Thyroid gland (tissue), 4 donors: ENCODE measurements at regions not wholly inside any gene's neighbourhood (a gene's known extent, or its start where the extent isn't known, plus 50 kb on each side); places are given as distances from the start of the nearest gene placed in this dataset.
"Not testable (repeated sequence)": the region's sequence is repeated elsewhere in the genome, so short reads cannot be mapped to it uniquely, and the experiment has no call there.

Experiments used
- DNase-seq, 2 donors: peaks; one replicate each; pipeline ENCODE4 v3.0.0-alpha.2; 2019
- H3K27ac ChIP-seq, 3 donors: fragments of 200-600 bp; sonication (generic); 1 replicate in 2 of 3; 2 replicates in 1 of 3; pipeline ENCODE4 v1.5.1; 2016 to 2019; ENCODE audit warnings: mild to moderate bottlenecking in 1 of 3, moderate library complexity in 1 of 3
- H3K27me3 ChIP-seq: fragments of 200-600 bp; sonication (generic); one replicate; pipeline ENCODE4 v1.5.1; 2019
- H3K36me3 ChIP-seq, 2 donors: fragments of 200-600 bp; sonication (generic); one replicate each; pipeline ENCODE4 v1.5.1; 2016 to 2019
- H3K4me1 ChIP-seq, 2 donors: fragments of 200-600 bp; sonication (generic); one replicate each; pipeline ENCODE4 v1.5.1; 2017 to 2019
- H3K4me3 ChIP-seq, 3 donors: fragments of 200-600 bp; sonication (generic); replicated peaks in 1 of 3; 1 replicate in 2 of 3; 2 replicates in 1 of 3; pipeline ENCODE4 v1.5.1; 2016; ENCODE audit warnings: mild to moderate bottlenecking in 1 of 3
- H3K9me3 ChIP-seq: fragments of 200-600 bp; sonication (generic); one replicate; pipeline ENCODE4 v1.5.1; 2017
- POLR2A ChIP-seq, 2 donors: fragments of 450-650 bp; IDR thresholded peaks; one replicate each; pipeline ENCODE4 v1.6.1; 2017; ENCODE audit warnings: antibody characterized with exemption in 2 of 2, mild to moderate bottlenecking in 2 of 2, moderate library complexity in 1 of 2
- WGBS, 2 donors: methylation state at CpG; one replicate each; pipeline ENCODE4 v1.1.5; 2017; 5-methylcytosine and 5-hydroxymethylcytosine counted together
- intact Hi-C: fragments of 100-400 bp; cut with DNase I; formaldehyde crosslinking; loops from one replicate; pipeline ENCODE4 v1.15.1; 2023
- TF ChIP-seq, protein P1 (sequence below), 6 experiments: fragments of 200-600 bp in 3 of 6; fragments of 450-650 bp in 3 of 6; sonication (generic) in 3 of 6; IDR thresholded peaks; one replicate each; pipeline ENCODE4 v1.5.1; 2016 to 2019; ENCODE audit warnings: antibody characterized with exemption in 6 of 6, mild to moderate bottlenecking in 2 of 6, inconsistent platforms in 1 of 6, moderate library complexity in 1 of 6

DNA sequence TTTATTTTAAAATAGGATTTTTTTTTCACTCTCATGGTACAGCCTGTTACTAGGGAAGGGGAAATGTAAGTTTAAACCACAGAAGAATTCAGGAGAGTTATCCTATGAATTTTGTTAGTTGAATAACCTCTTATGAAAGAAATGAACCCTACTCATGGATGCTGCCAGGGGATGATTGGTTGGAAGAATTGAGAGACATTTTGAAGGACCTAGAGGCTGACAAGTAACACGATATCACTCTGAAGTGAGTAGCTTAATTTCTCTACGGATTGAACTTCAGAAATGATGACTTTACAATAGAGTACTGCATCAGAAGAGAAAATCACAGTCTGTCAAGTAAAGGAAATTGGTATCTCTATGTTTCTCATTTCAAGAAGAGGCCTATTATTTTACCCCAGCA lies 1346.2 kb downstream of the SUCLG1 start:
- Histone ChIP-seq H3K4me3 (no peak overlapping the region), H3K9me3 (no peaks in the 10 kb centered on the region), H3K27me3 (no peaks in the 10 kb centered on the region), H3K27ac (no peak overlapping the region), H3K36me3 (no peaks in the 10 kb centered on the region), H3K4me1 (no peaks in the 10 kb centered on the region)
- no peak for TF ChIP-seq POLR2A (IDR thresholded peaks at IDR 0.05)
- TF ChIP-seq, protein P1, sequence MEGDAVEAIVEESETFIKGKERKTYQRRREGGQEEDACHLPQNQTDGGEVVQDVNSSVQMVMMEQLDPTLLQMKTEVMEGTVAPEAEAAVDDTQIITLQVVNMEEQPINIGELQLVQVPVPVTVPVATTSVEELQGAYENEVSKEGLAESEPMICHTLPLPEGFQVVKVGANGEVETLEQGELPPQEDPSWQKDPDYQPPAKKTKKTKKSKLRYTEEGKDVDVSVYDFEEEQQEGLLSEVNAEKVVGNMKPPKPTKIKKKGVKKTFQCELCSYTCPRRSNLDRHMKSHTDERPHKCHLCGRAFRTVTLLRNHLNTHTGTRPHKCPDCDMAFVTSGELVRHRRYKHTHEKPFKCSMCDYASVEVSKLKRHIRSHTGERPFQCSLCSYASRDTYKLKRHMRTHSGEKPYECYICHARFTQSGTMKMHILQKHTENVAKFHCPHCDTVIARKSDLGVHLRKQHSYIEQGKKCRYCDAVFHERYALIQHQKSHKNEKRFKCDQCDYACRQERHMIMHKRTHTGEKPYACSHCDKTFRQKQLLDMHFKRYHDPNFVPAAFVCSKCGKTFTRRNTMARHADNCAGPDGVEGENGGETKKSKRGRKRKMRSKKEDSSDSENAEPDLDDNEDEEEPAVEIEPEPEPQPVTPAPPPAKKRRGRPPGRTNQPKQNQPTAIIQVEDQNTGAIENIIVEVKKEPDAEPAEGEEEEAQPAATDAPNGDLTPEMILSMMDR (IDR thresholded peaks at IDR 0.05), result no peak
- WGBS, 2 donors, result 76 to 78% methylated on average over 2 of the region's 2 CpGs
- DNase-seq, result no peak
- intact Hi-C loops, result no loop called here

DNA sequence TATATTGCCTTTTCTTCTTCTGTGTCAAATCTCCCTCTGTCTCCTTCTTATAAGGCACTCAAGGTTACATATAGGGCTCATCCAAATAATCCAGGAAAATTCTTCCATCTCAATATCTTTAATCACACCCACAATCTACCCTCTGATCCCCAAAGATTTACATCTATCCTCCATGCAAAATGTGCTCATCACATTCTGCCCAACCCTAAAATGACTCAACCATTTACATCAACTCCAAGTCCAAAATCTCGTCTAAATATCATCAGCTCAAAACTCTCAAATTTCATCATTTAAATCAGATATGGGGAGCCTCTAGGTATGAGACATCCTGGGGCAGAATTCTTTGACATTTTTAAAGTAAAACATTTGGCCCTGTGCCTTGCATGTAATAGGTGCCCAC lies 1349.8 kb downstream of the SUCLG1 start:
- H3K36me3 ChIP-seq, result no peaks in the 10 kb centered on the region
- DNase-seq, result no peak
- no peaks in the 10 kb centered on the region for H3K4me1 ChIP-seq
- no peak overlapping the region for H3K27ac ChIP-seq
- WGBS, 2 donors, result 76 to 83% methylated on average over 1 of the region's 1 CpG
- intact Hi-C loops, result no loop called here
- H3K9me3 ChIP-seq, result no peaks in the 10 kb centered on the region
- TF ChIP-seq, protein P1 (IDR thresholded peaks at IDR 0.05), result no peak
- TF ChIP-seq POLR2A (IDR thresholded peaks at IDR 0.05), result no peak
- H3K27me3 ChIP-seq, result no peaks in the 10 kb centered on the region
- H3K4me3 ChIP-seq, result no peak overlapping the region

DNA sequence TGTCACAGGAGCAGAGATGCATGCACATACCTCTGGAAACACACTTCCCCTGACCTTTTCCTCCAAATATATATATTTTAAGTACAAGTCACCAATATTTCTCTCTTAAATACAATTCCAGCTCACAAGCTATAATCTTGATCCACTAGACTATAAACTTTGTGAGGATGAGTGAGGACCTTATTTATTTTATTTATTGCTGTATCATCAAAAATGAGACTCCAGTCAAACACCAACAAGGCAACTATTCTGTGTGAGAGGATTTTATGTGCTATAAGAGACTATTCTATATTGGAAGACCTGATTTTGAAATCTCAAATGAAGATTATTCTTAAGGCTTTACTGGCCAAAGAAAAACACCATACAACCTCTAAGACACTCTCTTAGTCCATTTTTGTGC lies 1352.2 kb downstream of the SUCLG1 start:
- TF ChIP-seq POLR2A (IDR thresholded peaks at IDR 0.05), result no peak
- TF ChIP-seq, protein P1 (IDR thresholded peaks at IDR 0.05), result no peak
- Histone ChIP-seq H3K27ac (no peak overlapping the region), H3K4me1 (no peaks in the 10 kb centered on the region), H3K4me3 (no peak overlapping the region), H3K27me3 (no peaks in the 10 kb centered on the region), H3K9me3 (no peaks in the 10 kb centered on the region), H3K36me3 (no peaks in the 10 kb centered on the region)
- intact Hi-C loops, result no loop called here
- no peak for DNase-seq

DNA sequence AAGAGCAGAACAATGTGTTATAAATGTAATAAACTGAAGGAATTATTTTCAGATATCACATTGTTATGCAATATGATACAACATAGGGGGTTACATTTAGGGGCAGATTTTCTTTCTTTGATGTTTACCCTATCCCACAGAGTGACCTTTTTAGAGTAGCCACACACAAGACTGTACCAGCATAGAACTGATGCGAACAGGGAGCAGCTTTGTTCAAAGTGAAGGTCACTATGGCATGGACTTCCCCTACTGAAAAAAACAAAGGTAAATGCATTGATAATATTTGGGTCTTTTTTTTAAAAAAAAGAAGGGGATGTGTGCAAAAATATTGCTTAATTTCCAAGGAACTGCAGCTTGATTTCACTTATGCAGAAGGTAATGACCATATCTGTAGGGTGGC lies 1354.9 kb downstream of the SUCLG1 start:
- Histone ChIP-seq H3K9me3 (no peaks in the 10 kb centered on the region), H3K4me1 (no peaks in the 10 kb centered on the region), H3K27ac (no peak overlapping the region), H3K27me3 (no peaks in the 10 kb centered on the region), H3K4me3 (no peak overlapping the region), H3K36me3 (no peaks in the 10 kb centered on the region)
- 85 to 97% methylated on average over 1 of the region's 1 CpG for WGBS, 2 donors
- intact Hi-C loops, result no loop called here
- no peak for TF ChIP-seq POLR2A (IDR thresholded peaks at IDR 0.05)
- TF ChIP-seq, protein P1 (IDR thresholded peaks at IDR 0.05), result no peak
- DNase-seq, result no peak

DNA sequence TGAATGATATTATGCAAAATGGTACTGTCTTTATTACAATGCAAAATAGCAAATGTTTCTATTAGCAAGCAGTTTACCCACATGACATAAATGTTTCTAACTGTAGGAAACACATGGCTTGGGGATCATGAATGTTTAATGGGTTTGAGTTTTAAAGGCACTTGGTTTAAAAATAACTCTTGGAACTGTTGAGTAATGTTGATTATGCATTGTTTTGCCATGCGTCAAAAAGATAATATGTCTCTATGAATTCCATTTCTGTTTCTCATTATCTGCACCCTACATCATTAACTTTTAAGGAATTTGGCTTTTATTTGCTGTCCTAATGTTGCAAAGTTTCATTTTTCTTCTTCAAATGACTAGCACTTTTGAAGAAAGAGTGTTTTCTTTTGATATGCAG lies 1355.5 kb downstream of the SUCLG1 start:
- Histone ChIP-seq H3K4me1 (no peaks in the 10 kb centered on the region), H3K9me3 (no peaks in the 10 kb centered on the region), H3K27me3 (no peaks in the 10 kb centered on the region), H3K27ac (no peak overlapping the region), H3K36me3 (no peaks in the 10 kb centered on the region), H3K4me3 (no peak overlapping the region)
- intact Hi-C loops, result no loop called here
- DNase-seq, result no peak
- no peak for TF ChIP-seq POLR2A (IDR thresholded peaks at IDR 0.05)
- TF ChIP-seq, protein P1 (IDR thresholded peaks at IDR 0.05), result no peak
- WGBS, 2 donors, result 64 to 80% methylated on average over 1 of the region's 1 CpG

DNA sequence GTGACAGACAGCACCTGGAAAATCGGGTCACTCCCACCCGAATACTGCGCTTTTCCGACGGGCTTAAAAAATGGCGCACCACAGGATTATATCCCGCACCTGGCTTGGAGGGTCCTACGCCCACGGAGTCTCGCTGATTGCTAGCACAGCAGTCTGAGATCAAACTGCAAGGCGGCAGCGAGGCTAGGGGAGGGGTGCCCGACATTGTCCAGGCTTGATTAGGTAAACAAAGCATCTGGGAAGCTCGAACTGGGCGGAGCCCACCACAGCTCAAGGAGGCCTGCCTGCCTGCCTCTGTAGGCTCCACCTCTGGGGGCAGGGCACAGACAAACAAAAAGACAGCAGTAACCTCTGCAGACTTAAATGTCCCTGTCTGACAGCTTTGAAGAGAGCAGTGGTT lies 1370.0 kb downstream of the SUCLG1 start:
- 90 to 91% methylated on average over 15 of the region's 15 CpGs for WGBS, 2 donors

More for the DNA sequence above, 1370.0 kb downstream of the SUCLG1 start:
- H3K4me1 ChIP-seq, H3K4me3 ChIP-seq, H3K27me3 ChIP-seq, H3K9me3 ChIP-seq, intact Hi-C loops, H3K36me3 ChIP-seq, H3K27ac ChIP-seq, DNase-seq: not testable (repeated sequence)
